HCT116 (cell line): ENCODE measurements at regions not wholly inside any gene's neighbourhood (a gene's known extent, or its start where the extent isn't known, plus 50 kb on each side); places are given as distances from the start of the nearest gene placed in this dataset.
"Not testable (repeated sequence)": the region's sequence is repeated elsewhere in the genome, so short reads cannot be mapped to it uniquely, and the experiment has no call there.

Experiments
- ATAC-seq: fragments of 200-7000 bp; cut with Tn5 transposase; 2 replicates; pipeline ENCODE4 v1.9.1; 2020; ENCODE audit warnings: mild to moderate bottlenecking, moderate library complexity
- BruUV-seq: library from RNA; stranded (reverse); fragments of 400-500 nt; replicated peaks from 2 replicates; lab custom pipeline; 2021; lab: Mats Ljungman, UMichigan
- CTCF ChIA-PET: fragments of 300-600 bp; sonication (Branson Sonifier 250); formaldehyde crosslinking; loops from one replicate; lab custom pipeline; 2021; ENCODE audit warnings: antibody characterized with exemption; lab: Charles Lee
- POLR2A ChIA-PET: fragments of 300-600, 350-600 bp; sonication (Branson Sonifier 250); formaldehyde crosslinking; loops from one replicate; lab custom pipeline; 2021; ENCODE audit warnings: antibody characterized with exemption; lab: Charles Lee
- RAD21 ChIA-PET, 2 experiments: fragments of 300-600 bp; sonication (Branson Sonifier 250); formaldehyde crosslinking; loops; one replicate each; lab custom pipeline; 2023; ENCODE audit warnings: low total read pairs in 2 of 2; ENCODE audit not compliant: uncharacterized antibody in 2 of 2, unreplicated experiment in 2 of 2, low non-redundant PET in 1 of 2; lab: Charles Lee
- DNase-seq: peaks from one replicate; pipeline ENCODE4 v3.0.0-alpha.2; 2010; ENCODE audit warnings: low read depth, low spot score
- H2AFZ ChIP-seq: fragments of 200-600 bp; shearing (Covaris generic), sonication (generic); 2 replicates; pipeline ENCODE4 v1.6.1; 2017; ENCODE audit warnings: low read depth, mixed run types, mixed read lengths, antibody characterized with exemption, low read length; ENCODE audit not compliant: poor library complexity, severe bottlenecking
- H3K27ac ChIP-seq: 2 replicates; pipeline ENCODE4 v1.5.1; 2012; ENCODE audit warnings: low read depth, low read length
- H3K27me3 ChIP-seq: fragments of 200-600 bp; sonication (generic); 2 replicates; pipeline ENCODE4 v1.6.1; 2016; ENCODE audit warnings: mixed run types, low read length, mixed read lengths; ENCODE audit not compliant: insufficient read depth
- H3K36me3 ChIP-seq, 2 experiments: fragments of 200-500 bp in 1 of 2; fragments of 200-600 bp in 1 of 2; sonication (Bioruptor generic) in 1 of 2; sonication (generic) in 1 of 2; 2 replicates each; pipeline versions ENCODE4 v1.5.1 to v1.6.1; 2014 to 2016; ENCODE audit warnings: low read length in 2 of 2, inconsistent platforms in 1 of 2, mixed read lengths in 1 of 2, mixed run types in 1 of 2; ENCODE audit not compliant: insufficient read depth in 2 of 2, control insufficient read depth in 1 of 2
- H3K4me1 ChIP-seq, 2 experiments: fragments of 200-600 bp in 1 of 2; sonication (generic) in 1 of 2; 2 replicates each; pipeline versions ENCODE4 v1.5.1 to v1.6.1; 2012 to 2017; ENCODE audit warnings: low read length in 2 of 2, inconsistent platforms in 1 of 2, mild to moderate bottlenecking in 1 of 2, mixed read lengths in 1 of 2, mixed run types in 1 of 2, moderate library complexity in 1 of 2; ENCODE audit not compliant: insufficient read depth in 2 of 2, control insufficient read depth in 1 of 2
- H3K4me2 ChIP-seq: fragments of 200-600 bp; sonication (generic); 2 replicates; pipeline ENCODE4 v1.6.1; 2017; ENCODE audit warnings: mixed run types, low read length, mixed read lengths
- H3K4me3 ChIP-seq, 2 experiments: fragments of 200-600 bp in 1 of 2; sonication (generic) in 1 of 2; replicated peaks in 1 of 2; 2 replicates each; pipeline ENCODE4 v1.5.1; 2011 to 2016; ENCODE audit warnings: low read length in 2 of 2, control low read depth in 1 of 2, low read depth in 1 of 2, mild to moderate bottlenecking in 1 of 2, mixed read lengths in 1 of 2, mixed run types in 1 of 2
- H3K79me2 ChIP-seq: fragments of 200-600 bp; sonication (generic); 2 replicates; pipeline ENCODE4 v1.6.1; 2017; ENCODE audit warnings: mild to moderate bottlenecking, mixed run types, low read length, moderate library complexity, mixed read lengths; ENCODE audit not compliant: insufficient read depth
- H3K9ac ChIP-seq: fragments of 200-600 bp; sonication (generic); 2 replicates; pipeline ENCODE4 v1.6.1; 2016; ENCODE audit warnings: low read length, mixed read lengths
- H3K9me2 ChIP-seq: fragments of 200-600 bp; sonication (generic), shearing (Covaris generic); 2 replicates; pipeline ENCODE4 v1.6.1; 2017; ENCODE audit warnings: mixed run types, mild to moderate bottlenecking, moderate library complexity; ENCODE audit not compliant: insufficient read depth
- H3K9me3 ChIP-seq, 2 experiments: fragments of 200-500 bp in 1 of 2; fragments of 200-600 bp in 1 of 2; sonication (Bioruptor generic) in 1 of 2; sonication (generic) in 1 of 2; 2 replicates each; pipeline ENCODE4 v1.6.1; 2014 to 2017; ENCODE audit warnings: low read length in 2 of 2, mixed read lengths in 2 of 2, inconsistent platforms in 1 of 2, low read depth in 1 of 2, mild to moderate bottlenecking in 1 of 2, mixed run types in 1 of 2, moderate library complexity in 1 of 2; ENCODE audit not compliant: control insufficient read depth in 1 of 2, insufficient read depth in 1 of 2
- H4K20me1 ChIP-seq: fragments of 200-600 bp; sonication (generic), shearing (Covaris generic); 2 replicates; pipeline ENCODE4 v1.6.1; 2017; ENCODE audit warnings: mixed run types, mild to moderate bottlenecking, moderate library complexity; ENCODE audit not compliant: insufficient read depth
- EZH2 ChIP-seq: fragments of 200-600 bp; sonication (generic); IDR thresholded peaks from 2 replicates; pipeline ENCODE4 v1.6.1; 2017; ENCODE audit warnings: antibody characterized with exemption, mixed run types
- POLR2AphosphoS5 ChIP-seq: IDR thresholded peaks from 2 replicates; pipeline ENCODE4 v1.6.1; 2011; ENCODE audit warnings: mild to moderate bottlenecking, low read depth, low read length, moderate library complexity
- REST ChIP-seq: IDR thresholded peaks from 2 replicates; pipeline ENCODE4 v1.6.1; 2012; ENCODE audit warnings: low read depth
- SRF ChIP-seq: IDR thresholded peaks from 2 replicates; pipeline ENCODE4 v1.6.1; 2012; ENCODE audit warnings: low read depth
- intact Hi-C: fragments of 100-400 bp; cut with micrococcal nuclease; formaldehyde crosslinking; loops from 2 replicates; pipeline ENCODE4 v1.10.0; 2022

GRCh38 chr12:28761897-28762296 lies 387.2 kb upstream of the FAR2 start:
- intact Hi-C loops, RAD21 ChIA-PET: not testable (repeated sequence)

GRCh38 chr12:28766398-28766797 lies 382.7 kb upstream of the FAR2 start:
- ChIA-PET RAD21 (no interaction called here), CTCF (no interaction called here), POLR2A (no interaction called here)
- Histone ChIP-seq H3K9ac (no peak overlapping the region), H3K79me2 (no peaks in the 10 kb centered on the region), H3K36me3 (no peaks in the 10 kb centered on the region), H3K27ac (no peak overlapping the region), H2AFZ (no peak overlapping the region), H3K4me3 (no peak overlapping the region), H3K4me2 (no peak overlapping the region), H3K4me1 (no peaks in the 10 kb centered on the region), H3K9me2 (no peaks in the 10 kb centered on the region), H4K20me1 (no peaks in the 10 kb centered on the region), H3K9me3 (no peaks in the 10 kb centered on the region), H3K27me3 (no peaks in the 10 kb centered on the region)
- intact Hi-C loops = no loop called here
- ATAC-seq = no peak
- BruUV-seq = no TSS peak
- DNase-seq = no peak
- TF ChIP-seq POLR2AphosphoS5 (no peak), SRF (no peak), REST (no peak), EZH2 (no peak)

More at GRCh38 chr12:28761897-28762296, 387.2 kb upstream of the FAR2 start:
- H3K36me3 ChIP-seq, H3K4me1 ChIP-seq, POLR2A ChIA-PET, H3K4me2 ChIP-seq, H4K20me1 ChIP-seq, H3K27me3 ChIP-seq, H3K27ac ChIP-seq, H3K9ac ChIP-seq, CTCF ChIA-PET, H3K9me2 ChIP-seq, H2AFZ ChIP-seq, H3K4me3 ChIP-seq, ATAC-seq, H3K9me3 ChIP-seq, DNase-seq, BruUV-seq, H3K79me2 ChIP-seq: not testable (repeated sequence)
